A549 (cell line): ENCODE measurements at regions not wholly inside any gene's neighbourhood (a gene's known extent, or its start where the extent isn't known, plus 50 kb on each side); places are given as distances from the start of the nearest gene placed in this dataset.

Experiments used
- ATAC-seq, 2 experiments: fragments of 200-7000 bp in 1 of 2; fragments of >200 bp in 1 of 2; cut with Nextera tagmentation in 1 of 2; cut with Tn5 transposase in 1 of 2; 3 replicates each; pipeline versions ENCODE4 v1.8.0 to v1.9.1; 2018 to 2020; ENCODE audit warnings: mild to moderate bottlenecking in 1 of 2, moderate library complexity in 1 of 2
- CTCF ChIA-PET: fragments of 300-600 bp; sonication (Branson Sonifier 250); formaldehyde crosslinking; extraction: SDS; loops from one replicate; lab custom pipeline; 2021; ENCODE audit warnings: antibody characterized with exemption, inconsistent platforms; lab: Yijun Ruan, JAX
- POLR2A ChIA-PET: fragments of 350-600 bp; formaldehyde crosslinking; extraction: SDS; loops from one replicate; lab custom pipeline; 2021; ENCODE audit warnings: antibody characterized with exemption, inconsistent platforms; lab: Yijun Ruan, JAX
- DNase-seq, 2 experiments: peaks; one replicate each; pipeline versions ENCODE4 v3.0.0 to v3.0.0-alpha.2; 2011 to 2016; ENCODE audit warnings: low read depth in 1 of 2, low spot score in 1 of 2
- FAIRE-seq: peaks from 2 replicates; lab custom pipeline; 2011; peaks lifted over from hg19 to GRCh38; lab: Jason Lieb, UNC
- H3K27ac ChIP-seq, 2 experiments: fragments of >200 bp; sonication (Bioruptor Twin); formaldehyde crosslinking; 3 replicates each; pipeline ENCODE4 v1.5.1; 2016 to 2017
- H3K4me1 ChIP-seq: fragments of >200 bp; sonication (Bioruptor Twin); formaldehyde crosslinking; 3 replicates; pipeline ENCODE4 v1.6.1; 2016
- H3K4me2 ChIP-seq: fragments of >200 bp; sonication (Bioruptor Twin); formaldehyde crosslinking; 3 replicates; pipeline ENCODE4 v1.6.1; 2016
- H3K4me3 ChIP-seq: fragments of >200 bp; sonication (Bioruptor Twin); formaldehyde crosslinking; 3 replicates; pipeline ENCODE4 v1.5.1; 2016
- H3K9me3 ChIP-seq: fragments of >200 bp; sonication (Bioruptor Twin); formaldehyde crosslinking; 3 replicates; pipeline ENCODE4 v1.6.1; 2016
- ATOH8 ChIP-seq: fragments of 250-450 bp; sonication (Bioruptor Pico); IDR thresholded peaks from 2 replicates; pipeline ENCODE4 v1.5.0; 2020; ENCODE audit warnings: low read depth, mild to moderate bottlenecking, moderate library complexity
- BHLHE40 ChIP-seq: IDR thresholded peaks from 2 replicates; pipeline ENCODE4 v1.6.1; 2012; ENCODE audit warnings: low read depth, low read length, inconsistent platforms
- CBX2 ChIP-seq: fragments of 200-600 bp; sonication (generic); IDR thresholded peaks from 2 replicates; pipeline ENCODE4 v1.6.1; 2016; ENCODE audit warnings: low read depth, mild to moderate bottlenecking, borderline replicate concordance
- CEBPB ChIP-seq, 2 experiments: fragments of >200 bp in 1 of 2; sonication (Bioruptor Twin) in 1 of 2; formaldehyde crosslinking in 1 of 2; IDR thresholded peaks; 2 replicates each; pipeline ENCODE4 v1.6.1; 2012 to 2016
- E2F6 ChIP-seq: IDR thresholded peaks from 2 replicates; pipeline ENCODE4 v1.6.1; 2012; ENCODE audit warnings: low read depth, borderline replicate concordance
- EHF ChIP-seq: fragments of 250-450 bp; sonication (Bioruptor Pico); IDR thresholded peaks from 2 replicates; pipeline ENCODE4 v1.5.0; 2020; ENCODE audit warnings: mild to moderate bottlenecking
- ELK1 ChIP-seq: fragments of 150-350 bp; IDR thresholded peaks from 2 replicates; pipeline ENCODE4 v1.6.1; 2014; ENCODE audit warnings: low read depth, mild to moderate bottlenecking, low read length
- EP300 ChIP-seq, 2 experiments: fragments of >200 bp; sonication (Bioruptor Twin); formaldehyde crosslinking; IDR thresholded peaks; 2 replicates in 1 of 2; 3 replicates in 1 of 2; pipeline ENCODE4 v1.6.1; 2016 to 2017
- FOSB ChIP-seq: fragments of 250-450 bp; sonication (Bioruptor Pico); IDR thresholded peaks from 2 replicates; pipeline ENCODE4 v1.5.0; 2020; ENCODE audit warnings: mild to moderate bottlenecking, moderate library complexity
- GATA3 ChIP-seq: IDR thresholded peaks from 2 replicates; pipeline ENCODE4 v1.6.1; 2012; ENCODE audit warnings: borderline replicate concordance
- HES2 ChIP-seq: fragments of >200 bp; sonication (Bioruptor Twin); formaldehyde crosslinking; IDR thresholded peaks from 2 replicates; pipeline ENCODE4 v1.6.1; 2016
- HOXB5 ChIP-seq: fragments of 250-450 bp; sonication (Bioruptor Pico); IDR thresholded peaks from 2 replicates; pipeline ENCODE4 v1.5.0; 2020; ENCODE audit warnings: mild to moderate bottlenecking, moderate library complexity
- JUNB ChIP-seq: fragments of >200 bp; sonication (Bioruptor Twin); formaldehyde crosslinking; IDR thresholded peaks from 2 replicates; pipeline ENCODE4 v1.6.1; 2016
- MAX ChIP-seq: IDR thresholded peaks from 2 replicates; pipeline ENCODE4 v1.6.1; 2012
- MAZ ChIP-seq: fragments of 150-350 bp; IDR thresholded peaks from 2 replicates; pipeline ENCODE4 v1.6.1; 2014; ENCODE audit warnings: antibody characterized with exemption, low read depth, low read length, borderline replicate concordance
- MYC ChIP-seq: IDR thresholded peaks from 2 replicates; pipeline ENCODE4 v1.6.1; 2012; ENCODE audit warnings: mild to moderate bottlenecking, inconsistent platforms, low read length, improper control_type of control experiment, borderline replicate concordance
- NFE2L2 ChIP-seq: fragments of 150-350 bp; conservative IDR thresholded peaks from 2 replicates; pipeline ENCODE4 v1.6.1; 2014; ENCODE audit warnings: low read length
- PHF8 ChIP-seq: fragments of 200-600 bp; sonication (generic); IDR thresholded peaks from 2 replicates; pipeline ENCODE4 v1.6.1; 2016; ENCODE audit warnings: low read depth, mild to moderate bottlenecking, antibody characterized with exemption, moderate library complexity, borderline replicate concordance
- REST ChIP-seq: fragments of 200-600 bp; sonication (generic); IDR thresholded peaks from 2 replicates; pipeline ENCODE4 v1.6.1; 2016; ENCODE audit warnings: antibody characterized with exemption, mild to moderate bottlenecking, moderate library complexity
- RNF2 ChIP-seq: fragments of 200-600 bp; sonication (generic); IDR thresholded peaks from 2 replicates; pipeline ENCODE4 v1.6.1; 2016; ENCODE audit warnings: low read depth, mild to moderate bottlenecking, antibody characterized with exemption, moderate library complexity, borderline replicate concordance
- SMC3 ChIP-seq: fragments of >200 bp; sonication (Bioruptor Twin); formaldehyde crosslinking; IDR thresholded peaks from 3 replicates; pipeline ENCODE4 v1.6.1; 2018; ENCODE audit warnings: inconsistent platforms
- SREBF2 ChIP-seq: fragments of 450-650 bp; IDR thresholded peaks from 2 replicates; pipeline ENCODE4 v1.6.1; 2014; ENCODE audit warnings: mild to moderate bottlenecking, moderate library complexity
- TP53 ChIP-seq: fragments of 250-450 bp; sonication (Bioruptor Pico); IDR thresholded peaks from 2 replicates; pipeline ENCODE4 v1.5.0; 2021; ENCODE audit warnings: mild to moderate bottlenecking, moderate library complexity
- USF2 ChIP-seq: fragments of 450-650 bp; IDR thresholded peaks from 2 replicates; pipeline ENCODE4 v1.6.1; 2014; ENCODE audit warnings: antibody characterized with exemption
- ZC3H11A ChIP-seq: fragments of 450-650 bp; IDR thresholded peaks from 2 replicates; pipeline ENCODE4 v1.6.1; 2014; ENCODE audit warnings: antibody characterized with exemption, mild to moderate bottlenecking
- WGBS: methylation state at CpG from one replicate; pipeline ENCODE4 v1.1.6; 2017; ENCODE audit errors: missing lambda C conversion rate; 5-methylcytosine and 5-hydroxymethylcytosine counted together

- FAIRE-seq = no peak
- no peak for DNase-seq
- H3K4me2 ChIP-seq = no peak overlapping the region
- ATAC-seq = no peak
- ChIA-PET CTCF (interaction anchor here (1.0 kb wide), 1 partner anchor 10 kb away, joined by 3 read pairs; no protein-coding TSS in a partner anchor), POLR2A (no interaction called here)
- no peak overlapping the region for H3K4me3 ChIP-seq
- H3K27ac ChIP-seq = no peak overlapping the region
- no peaks in the 10 kb centered on the region for H3K9me3 ChIP-seq
- WGBS = 68% methylated on average over 6 of the region's 6 CpGs
- no peaks in the 10 kb centered on the region for H3K4me1 ChIP-seq
- TF ChIP-seq E2F6 = no peak
- TF ChIP-seq USF2 = no peak
- no peak for TF ChIP-seq ZC3H11A
- TF ChIP-seq SREBF2 = no peak
- TF ChIP-seq MYC = no peak
- no peak for TF ChIP-seq SMC3
- TF ChIP-seq EP300 (IDR thresholded peaks at IDR 0.05) = no peak
- no peak for TF ChIP-seq BHLHE40
- TF ChIP-seq ELK1 = no peak
- no peak for TF ChIP-seq NFE2L2
- TF ChIP-seq JUNB = no peak
- no peak for TF ChIP-seq GATA3
- no peak for TF ChIP-seq CEBPB (IDR thresholded peaks at IDR 0.05)
- TF ChIP-seq EHF (CRISPR knock-in tag) = no peak
- TF ChIP-seq MAZ = no peak
- TF ChIP-seq CBX2 = no peak
- TF ChIP-seq, all 56 proteins: peak for 0
These were observed 104.0 kb downstream of the HOXA1 start for GRCh38 chr7:26991796-26992195.

- no peak for FAIRE-seq
- Histone ChIP-seq H3K9me3 (no peaks in the 10 kb centered on the region), H3K4me1 (no peaks in the 10 kb centered on the region), H3K4me2 (no peak overlapping the region), H3K4me3 (no peak overlapping the region), H3K27ac (no peak overlapping the region)
- ATAC-seq = no peak
- DNase-seq = no peak
- WGBS = 43% methylated on average over 3 of the region's 3 CpGs
- TF ChIP-seq ATOH8 (CRISPR knock-in tag) (no peak), E2F6 (no peak), EHF (CRISPR knock-in tag) (no peak), HES2 (no peak), SMC3 (no peak), PHF8 (no peak), REST (no peak), MAX (no peak), ELK1 (no peak), NFE2L2 (no peak), TP53 (CRISPR knock-in tag) (no peak), FOSB (CRISPR knock-in tag) (no peak), RNF2 (no peak), HOXB5 (CRISPR knock-in tag) (no peak)
- ChIA-PET POLR2A (no interaction called here), CTCF (interaction anchor here (1.6 kb wide), 1 partner anchor 13 kb away, joined by 3 read pairs; no protein-coding TSS in a partner anchor)
These were observed 105.7 kb downstream of the HOXA1 start for GRCh38 chr7:26989897-26990670.
